H9 (cell line): ENCODE measurements at regions not wholly inside any gene's neighbourhood (a gene's known extent, or its start where the extent isn't known, plus 50 kb on each side); places are given as distances from the start of the nearest gene placed in this dataset.

Experiments
- DNase-seq: peaks from one replicate; pipeline ENCODE4 v3.0.0-alpha.2; 2017
- H2AFZ ChIP-seq: one replicate; pipeline ENCODE4 v1.6.1; 2013; ENCODE audit warnings: mild to moderate bottlenecking, low read length, control low read depth, moderate library complexity
- H2AK5ac ChIP-seq: 2 replicates; pipeline ENCODE4 v1.6.1; 2013; ENCODE audit warnings: low read length, control low read depth, mixed read lengths; ENCODE audit not compliant: insufficient read length
- H2BK120ac ChIP-seq: one replicate; pipeline ENCODE4 v1.6.1; 2013; ENCODE audit warnings: low read depth, mild to moderate bottlenecking, low read length, control low read depth, inconsistent platforms; ENCODE audit not compliant: poor library complexity, severe bottlenecking
- H2BK12ac ChIP-seq: 2 replicates; pipeline ENCODE4 v1.6.1; 2013; ENCODE audit warnings: low read length, control low read depth, mixed read lengths, low read depth; ENCODE audit not compliant: insufficient read length
- H2BK15ac ChIP-seq: 2 replicates; pipeline ENCODE4 v1.6.1; 2013; ENCODE audit warnings: low read depth, low read length, control low read depth
- H2BK20ac ChIP-seq: one replicate; pipeline ENCODE4 v1.6.1; 2013; ENCODE audit warnings: low read depth, mild to moderate bottlenecking, low read length, control low read depth, inconsistent platforms; ENCODE audit not compliant: poor library complexity, severe bottlenecking
- H2BK5ac ChIP-seq: 2 replicates; pipeline ENCODE4 v1.6.1; 2013; ENCODE audit warnings: low read length, control low read depth, mixed read lengths; ENCODE audit not compliant: insufficient read length
- H3K14ac ChIP-seq: 2 replicates; pipeline ENCODE4 v1.6.1; 2013; ENCODE audit warnings: low read length, control low read depth; ENCODE audit not compliant: insufficient read depth
- H3K18ac ChIP-seq: 2 replicates; pipeline ENCODE4 v1.6.1; 2013; ENCODE audit warnings: low read depth, mild to moderate bottlenecking, mixed read lengths, low read length, control low read depth; ENCODE audit not compliant: insufficient read length
- H3K23ac ChIP-seq: 2 replicates; pipeline ENCODE4 v1.6.1; 2013; ENCODE audit warnings: low read length, control low read depth, mixed read lengths, low read depth; ENCODE audit not compliant: insufficient read length
- H3K23me2 ChIP-seq: 2 replicates; pipeline ENCODE4 v1.6.1; 2013; ENCODE audit warnings: low read depth, mild to moderate bottlenecking, mixed read lengths, low read length, control low read depth; ENCODE audit not compliant: insufficient read length, poor library complexity, severe bottlenecking
- H3K27ac ChIP-seq: 2 replicates; pipeline ENCODE4 v1.5.1; 2013; ENCODE audit warnings: low read length, control low read depth, mixed read lengths, low read depth; ENCODE audit not compliant: insufficient read length
- H3K27me3 ChIP-seq: 2 replicates; pipeline ENCODE4 v1.6.1; 2013; ENCODE audit warnings: low read length, control low read depth, inconsistent platforms; ENCODE audit not compliant: insufficient read depth
- H3K4ac ChIP-seq: 2 replicates; pipeline ENCODE4 v1.6.1; 2013; ENCODE audit warnings: low read depth, mild to moderate bottlenecking, control low read depth, inconsistent platforms, low read length, moderate library complexity
- H3K4me1 ChIP-seq: 2 replicates; pipeline ENCODE4 v1.6.1; 2013; ENCODE audit warnings: low read length, control low read depth, inconsistent platforms; ENCODE audit not compliant: insufficient read depth
- H3K4me2 ChIP-seq: 2 replicates; pipeline ENCODE4 v1.6.1; 2013; ENCODE audit warnings: low read length, control low read depth, mixed read lengths; ENCODE audit not compliant: insufficient read length, insufficient read depth
- H3K56ac ChIP-seq: 2 replicates; pipeline ENCODE4 v1.6.1; 2013; ENCODE audit warnings: low read depth, mild to moderate bottlenecking, mixed read lengths, low read length, control low read depth; ENCODE audit not compliant: insufficient read length
- H3K79me1 ChIP-seq: 2 replicates; pipeline ENCODE4 v1.6.1; 2013; ENCODE audit warnings: low read depth, mild to moderate bottlenecking, moderate library complexity, low read length, control low read depth, inconsistent platforms; ENCODE audit not compliant: insufficient read depth, poor library complexity, severe bottlenecking
- H3K79me2 ChIP-seq: 2 replicates; pipeline ENCODE4 v1.6.1; 2013; ENCODE audit warnings: low read length, control low read depth, inconsistent platforms; ENCODE audit not compliant: insufficient read depth
- H3K9ac ChIP-seq: 2 replicates; pipeline ENCODE4 v1.6.1; 2013; ENCODE audit warnings: low read length, control low read depth, mixed read lengths; ENCODE audit not compliant: insufficient read length; ENCODE audit errors: extremely low read depth
- H3K9me3 ChIP-seq: one replicate; pipeline ENCODE4 v1.6.1; 2013; ENCODE audit warnings: low read depth, low read length, inconsistent platforms; ENCODE audit not compliant: control insufficient read depth
- H3T11ph ChIP-seq: one replicate; pipeline ENCODE4 v1.6.1; 2013; ENCODE audit warnings: mild to moderate bottlenecking, low read length, control low read depth, inconsistent platforms
- H4K20me1 ChIP-seq: one replicate; pipeline ENCODE4 v1.6.1; 2013; ENCODE audit not compliant: control insufficient read depth, insufficient read length, insufficient read depth
- H4K5ac ChIP-seq: 2 replicates; pipeline ENCODE4 v1.6.1; 2013; ENCODE audit warnings: low read depth, mild to moderate bottlenecking, mixed read lengths, low read length, control low read depth; ENCODE audit not compliant: insufficient read length
- H4K8ac ChIP-seq: replicated peaks from 2 replicates; pipeline ENCODE4 v1.6.1; 2013; ENCODE audit warnings: low read length, control low read depth, mixed read lengths, low read depth; ENCODE audit not compliant: insufficient read length
- H4K91ac ChIP-seq: 2 replicates; pipeline ENCODE4 v1.6.1; 2013; ENCODE audit warnings: low read depth, mild to moderate bottlenecking, moderate library complexity, mixed read lengths, low read length, control low read depth; ENCODE audit not compliant: insufficient read length
- H3K27ac Mint-ChIP-seq, 3 experiments: 2 replicates in 2 of 3; 3 replicates in 1 of 3; pipeline ENCODE4 v1.8.0; 2020 to 2021; ENCODE audit warnings: mixed read lengths in 3 of 3, mild to moderate bottlenecking in 1 of 3, moderate library complexity in 1 of 3
- H3K27me3 Mint-ChIP-seq: 2 replicates; pipeline ENCODE4 v1.8.0; 2021; ENCODE audit warnings: low read depth, mild to moderate bottlenecking, moderate library complexity, mixed read lengths
- H3K36me3 Mint-ChIP-seq, 3 experiments: 2 replicates in 2 of 3; 3 replicates in 1 of 3; pipeline ENCODE4 v1.8.0; 2020 to 2021; ENCODE audit warnings: low read depth in 3 of 3, mixed read lengths in 3 of 3; ENCODE audit not compliant: insufficient read depth in 1 of 3
- H3K4me1 Mint-ChIP-seq, 2 experiments: 2 replicates each; pipeline ENCODE4 v1.8.0; 2020; ENCODE audit warnings: mixed read lengths in 2 of 2
- H3K4me3 Mint-ChIP-seq, 2 experiments: 2 replicates in 1 of 2; 3 replicates in 1 of 2; pipeline ENCODE4 v1.8.0; 2020 to 2021; ENCODE audit warnings: mild to moderate bottlenecking in 2 of 2, mixed read lengths in 2 of 2, moderate library complexity in 1 of 2
- H3K9me3 Mint-ChIP-seq, 2 experiments: 2 replicates in 1 of 2; 3 replicates in 1 of 2; pipeline ENCODE4 v1.8.0; 2020; ENCODE audit warnings: mild to moderate bottlenecking in 2 of 2, mixed read lengths in 2 of 2, moderate library complexity in 1 of 2
- CTCF ChIP-seq: fragments of 200-600 bp; sonication (generic); conservative IDR thresholded peaks from 3 replicates; pipeline ENCODE4 v1.8.0; 2021; ENCODE audit warnings: antibody characterized with exemption, mild to moderate bottlenecking
- WGBS: extraction: QIAGEN DNeasy Blood & Tissue Kit; methylation state at CpG from one replicate; pipeline ENCODE4 v1.1.7; 2013; ENCODE audit warnings: missing lambda C conversion rate, low lambda C conversion rate, mixed read lengths; ENCODE audit not compliant: insufficient read length; ENCODE audit errors: extremely low coverage; 5-methylcytosine and 5-hydroxymethylcytosine counted together

- Histone ChIP-seq H3K79me1 (no peaks in the 10 kb centered on the region), H3T11ph (no peak overlapping the region), H3K27me3 (no peaks in the 10 kb centered on the region), H3K79me2 (no peaks in the 10 kb centered on the region), H4K20me1 (no peaks in the 10 kb centered on the region), H3K4me1 (no peaks in the 10 kb centered on the region), H3K18ac (no peak overlapping the region), H2BK5ac (no peak overlapping the region), H2BK15ac (no peak overlapping the region), H3K23me2 (no peaks in the 10 kb centered on the region), H2BK20ac (no peak overlapping the region), H3K4ac (no peak overlapping the region), H3K14ac (no peak overlapping the region), H3K9me3 (no peaks in the 10 kb centered on the region), H4K91ac (no peak overlapping the region), H2BK12ac (no peak overlapping the region), H3K23ac (no peak overlapping the region), H2AFZ (no peak overlapping the region), H3K56ac (no peak overlapping the region), H4K8ac (no peak overlapping the region), H3K27ac (no peak overlapping the region), H2BK120ac (no peak overlapping the region), H4K5ac (no peak overlapping the region), H2AK5ac (no peak overlapping the region), H3K4me2 (no peak overlapping the region), H3K9ac (no peak overlapping the region)
- Mint-ChIP-seq H3K9me3 (peaks cover 8 to 9% of the 10 kb centered on the region in 2 experiments), H3K27ac (no peak overlapping the region), H3K36me3 (peaks cover 0 to 2% (median 0%) of the 10 kb centered on the region in 3 experiments; a peak in 4 of 7 replicates), H3K4me3 (no peak overlapping the region), H3K4me1 (no peaks in the 10 kb centered on the region), H3K27me3 (no peaks in the 10 kb centered on the region)
- no peak for TF ChIP-seq CTCF
- no CpG with 5 or more reads among the region's 4 CpGs for WGBS
- DNase-seq = no peak
Observed at GRCh38 chr3:177307391-177307790, 110.1 kb upstream of the TBL1XR1 start.
